SK-N-DZ (cell line): ENCODE measurements at regions not wholly inside any gene's neighbourhood (a gene's known extent, or its start where the extent isn't known, plus 50 kb on each side); places are given as distances from the start of the nearest gene placed in this dataset.
A peak's percentile ranks its signal among the peaks of the same experiment; 100 is the strongest.

Experiments used
- DNase-seq: peaks from one replicate; pipeline ENCODE4 v3.0.0-alpha.2; 2015; ENCODE audit warnings: low spot score

DNA sequence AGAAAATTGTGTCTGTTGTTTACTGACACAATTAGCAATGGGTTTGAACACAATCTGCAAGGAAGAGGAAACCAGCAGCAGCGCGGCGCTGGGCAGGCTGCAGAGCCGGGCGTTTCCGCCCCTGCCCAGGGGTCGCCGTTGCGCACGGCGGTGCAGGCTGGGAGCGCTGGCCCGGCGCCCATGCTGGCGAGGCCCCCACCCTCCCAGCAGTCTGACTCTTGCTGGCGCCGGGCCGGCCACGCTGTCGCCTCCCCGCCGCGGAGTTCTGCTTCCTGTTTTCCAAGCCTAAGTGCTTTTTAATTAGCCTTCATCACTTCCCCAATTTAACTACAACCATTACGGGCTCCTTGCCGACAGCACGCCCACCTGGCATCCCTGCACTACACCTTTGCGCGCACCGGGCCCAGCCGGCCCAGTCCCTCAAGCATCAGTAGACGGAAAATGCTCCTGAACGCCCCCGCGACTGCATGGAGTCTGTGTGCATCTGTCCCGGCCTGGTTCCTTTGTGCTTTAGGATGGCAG, 212.1 kb downstream of the GXYLT1 start:
- peak; percentile 83 for DNase-seq

DNA sequence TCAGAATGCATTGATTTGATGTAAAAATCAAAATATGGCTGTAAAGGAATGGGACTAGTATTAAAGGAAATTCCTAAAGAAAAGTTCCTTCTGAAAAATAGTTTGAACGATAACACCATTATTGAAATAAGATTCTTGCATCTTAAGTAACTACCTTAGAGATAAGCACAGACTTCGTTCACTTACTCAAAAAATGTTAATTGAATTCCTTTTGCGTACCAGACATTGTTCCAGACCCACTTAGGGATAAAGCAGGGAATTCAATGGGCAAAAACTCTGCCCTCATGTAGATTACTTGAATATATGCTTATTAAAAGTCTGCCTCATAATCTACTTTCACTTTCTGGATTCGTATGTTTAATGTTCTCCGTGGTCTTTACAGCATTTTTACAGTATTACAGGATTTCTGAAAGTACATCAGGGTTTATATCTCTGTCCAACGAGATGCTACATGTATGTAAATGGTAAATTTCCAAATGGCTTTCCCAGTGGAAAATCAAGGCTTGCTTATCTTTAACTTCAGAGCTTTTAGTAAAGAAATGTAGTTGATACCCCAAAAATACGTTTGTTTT, 213.7 kb downstream of the GXYLT1 start:
- no peak for DNase-seq

DNA sequence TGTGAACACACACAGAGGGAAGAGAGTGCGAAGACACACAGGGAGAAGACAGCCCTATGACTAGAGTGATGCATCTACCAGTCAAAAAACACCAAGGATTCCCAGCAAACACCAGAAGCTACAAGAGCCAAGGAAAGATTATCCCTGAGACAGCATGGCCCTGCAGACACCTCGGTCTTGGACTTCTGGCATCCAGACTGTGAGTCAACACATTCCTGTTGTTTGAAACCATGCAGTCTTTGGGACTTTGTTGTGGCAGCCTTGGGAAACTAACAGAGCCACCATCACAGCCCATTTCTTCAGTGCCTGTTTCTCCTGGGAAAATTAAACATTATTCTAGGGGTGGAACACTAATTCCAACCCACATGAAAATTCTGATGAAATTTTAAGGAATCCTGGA, 220.6 kb downstream of the GXYLT1 start:
- no peak for DNase-seq

DNA sequence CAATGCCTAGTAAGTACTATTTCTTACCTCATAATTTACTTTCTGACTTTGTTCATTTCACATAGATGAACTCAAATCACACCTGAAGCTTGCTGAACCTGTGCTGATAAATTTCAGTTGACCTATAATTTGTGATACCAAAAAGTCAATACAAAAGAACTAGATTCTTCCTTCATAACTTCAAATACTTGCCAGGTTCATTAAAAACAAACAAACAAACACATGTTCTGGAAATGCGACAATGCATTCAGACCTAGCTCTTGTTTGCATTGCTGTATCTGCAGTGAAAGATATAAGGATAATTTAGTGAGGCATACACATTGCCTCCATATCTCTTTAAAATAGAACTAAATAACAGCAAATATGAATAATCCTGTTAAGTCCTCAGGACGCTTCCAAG, 221.3 kb downstream of the GXYLT1 start:
- no peak for DNase-seq

DNA sequence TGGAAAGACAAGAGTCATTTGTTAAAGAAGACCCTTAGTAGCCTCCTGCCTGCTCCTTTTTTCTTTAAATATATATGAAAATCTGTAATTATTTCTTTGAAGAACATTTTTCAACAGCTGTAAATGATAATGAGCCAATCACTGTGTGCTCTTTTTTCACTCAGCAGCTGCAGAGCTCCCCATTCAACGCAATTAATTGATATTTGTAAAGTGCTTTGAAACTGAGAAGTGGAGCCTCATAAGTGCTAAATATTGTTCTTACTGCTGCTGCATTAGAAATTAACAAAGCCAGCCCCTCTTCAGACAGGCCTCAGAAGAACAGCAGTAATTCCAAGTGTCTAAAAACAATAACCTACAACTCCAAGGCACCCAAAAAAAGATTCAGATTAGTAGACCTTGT, 224.3 kb downstream of the GXYLT1 start:
- no peak for DNase-seq

DNA sequence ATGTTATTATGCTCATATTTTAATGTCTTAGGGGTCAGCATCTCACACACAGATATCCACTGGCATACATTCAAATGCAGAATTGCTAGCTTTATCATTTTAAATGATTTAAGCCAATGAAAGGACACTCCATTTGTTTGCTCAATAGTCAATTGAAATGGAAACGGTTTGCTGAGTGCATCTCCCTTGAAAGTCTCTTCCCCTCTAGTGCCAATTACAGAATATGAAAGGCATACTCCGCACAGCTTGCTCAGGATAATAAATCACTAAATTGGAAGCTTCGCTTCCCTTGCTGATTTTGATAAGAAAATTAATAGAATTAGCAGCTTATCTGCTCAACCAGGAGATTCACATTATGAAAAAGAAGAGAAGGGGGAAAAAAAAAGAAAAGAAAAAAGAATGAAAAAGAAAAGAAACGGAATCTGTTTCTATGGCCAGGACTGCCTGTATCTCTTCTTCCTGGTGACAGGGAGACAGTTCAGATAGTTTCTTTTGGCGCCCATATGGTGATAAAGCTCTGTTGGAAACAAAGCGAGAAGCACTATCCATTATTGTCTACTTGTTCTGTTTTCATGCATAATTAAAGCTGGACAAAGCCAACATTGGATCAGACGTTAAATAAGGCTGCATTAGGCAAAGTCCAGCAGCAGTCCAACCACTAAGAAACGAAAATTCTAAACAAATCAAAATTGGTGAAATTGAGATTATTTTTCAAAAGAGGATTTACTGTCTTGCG, 225.0 kb downstream of the GXYLT1 start:
- DNase-seq, result peak; percentile 65

DNA sequence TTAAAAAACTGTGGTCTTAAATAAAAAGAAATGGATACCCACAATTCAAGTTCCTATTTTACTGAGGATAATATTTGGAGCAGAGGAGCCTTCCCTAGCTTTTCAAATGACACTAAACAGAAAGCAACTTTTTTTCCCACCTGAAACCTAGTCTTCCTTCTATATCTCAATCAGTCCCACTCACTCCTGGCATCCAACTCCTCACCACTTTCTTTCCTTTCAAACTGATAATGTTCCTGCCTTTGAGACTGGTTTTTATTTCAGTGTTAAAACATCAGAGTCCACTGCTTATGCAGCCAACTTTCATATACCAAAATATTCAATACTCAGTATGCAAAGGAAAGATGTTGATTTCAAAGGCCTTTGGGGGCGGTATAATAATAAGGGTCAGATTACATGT, 225.6 kb downstream of the GXYLT1 start:
- DNase-seq, result no peak

DNA sequence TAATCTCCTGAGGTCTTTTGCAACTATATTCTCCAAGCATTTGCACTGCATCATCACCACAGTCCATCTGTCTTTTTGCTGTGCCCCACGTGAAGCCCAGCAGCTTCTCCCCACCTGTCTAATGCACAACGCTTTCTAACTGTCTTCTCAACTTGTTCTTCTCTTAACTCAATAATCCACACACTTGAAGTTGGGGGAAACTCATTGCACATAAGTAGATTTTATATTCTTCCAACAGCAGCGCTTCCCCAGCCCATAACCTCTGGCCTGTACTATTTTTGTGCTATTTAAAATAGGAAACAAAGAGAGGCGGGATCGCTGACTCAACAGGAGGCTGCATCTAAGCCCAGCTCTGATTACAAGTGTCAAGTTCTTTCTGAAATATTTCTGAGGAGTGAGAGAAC, 226.7 kb downstream of the GXYLT1 start:
- no peak for DNase-seq

DNA sequence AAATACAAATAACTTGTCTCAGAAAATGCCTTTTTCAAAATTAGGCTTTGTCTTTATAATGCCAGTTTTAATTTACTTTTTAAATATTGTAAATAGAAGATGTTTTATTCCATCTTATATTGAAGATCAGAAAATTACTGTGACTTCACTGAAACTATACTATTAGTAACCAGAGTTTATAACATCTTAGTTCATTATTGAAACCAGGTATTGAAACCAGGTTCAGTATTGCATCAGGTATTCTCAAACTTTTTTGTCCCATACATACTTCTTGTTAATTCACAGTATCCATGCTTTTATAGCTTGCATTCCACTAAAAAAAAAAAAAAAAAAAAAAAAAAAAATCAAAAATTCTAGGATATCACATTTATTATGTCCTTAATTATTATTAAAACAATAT, 227.5 kb downstream of the GXYLT1 start:
- no peak for DNase-seq

DNA sequence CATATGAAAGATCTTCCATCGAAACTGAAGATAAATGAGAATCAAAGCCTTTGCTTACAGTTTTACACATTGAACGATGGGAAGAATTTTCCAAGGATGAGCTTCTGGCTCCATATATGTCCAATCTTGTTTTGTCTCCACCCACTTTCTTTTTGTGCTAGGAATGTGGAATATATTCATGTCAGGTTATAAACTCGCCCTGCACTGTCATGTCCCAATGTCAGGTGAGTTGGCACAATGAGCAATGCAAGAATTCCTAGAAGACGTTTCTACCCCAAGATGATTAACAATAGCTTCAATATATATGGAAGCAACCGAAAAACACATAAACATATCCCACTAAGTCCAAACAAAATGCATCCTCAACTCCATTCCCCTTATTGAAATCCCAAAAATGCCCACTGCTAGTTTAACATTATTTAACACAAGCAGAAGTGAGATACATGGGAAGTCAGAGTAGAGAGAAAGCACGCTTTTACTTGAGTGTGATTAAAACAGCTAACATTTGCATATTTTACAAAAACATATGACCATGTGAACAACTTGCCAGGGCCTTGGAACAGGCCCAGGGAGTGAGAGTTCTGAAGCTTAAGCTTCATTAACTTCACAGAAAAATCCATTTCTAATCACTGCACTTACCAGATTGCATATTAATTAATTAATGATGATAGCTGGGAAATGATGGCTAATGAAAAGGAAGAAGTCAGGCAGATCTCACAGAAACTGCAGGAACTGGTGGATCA, 233.9 kb downstream of the GXYLT1 start:
- no peak for DNase-seq

DNA sequence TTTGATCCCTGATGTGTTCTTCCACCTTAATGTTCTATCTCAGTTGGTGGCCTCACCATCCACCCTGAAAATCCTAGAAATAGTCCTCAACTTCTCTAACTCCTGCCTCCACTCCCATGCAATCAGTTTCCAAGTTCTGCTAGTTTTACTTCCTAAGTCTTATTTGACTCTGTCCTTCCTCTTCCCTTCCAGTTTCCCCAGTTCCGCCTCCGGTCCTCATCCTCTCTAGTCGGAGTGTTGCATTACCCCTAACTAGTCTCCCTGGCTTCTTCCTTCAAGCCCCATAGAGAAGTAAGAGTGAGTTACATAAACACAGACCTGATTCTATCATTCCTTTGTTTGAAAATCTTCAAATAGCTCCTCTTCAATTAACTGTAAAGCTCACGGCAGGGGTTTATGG, 236.5 kb downstream of the GXYLT1 start:
- no peak for DNase-seq

DNA sequence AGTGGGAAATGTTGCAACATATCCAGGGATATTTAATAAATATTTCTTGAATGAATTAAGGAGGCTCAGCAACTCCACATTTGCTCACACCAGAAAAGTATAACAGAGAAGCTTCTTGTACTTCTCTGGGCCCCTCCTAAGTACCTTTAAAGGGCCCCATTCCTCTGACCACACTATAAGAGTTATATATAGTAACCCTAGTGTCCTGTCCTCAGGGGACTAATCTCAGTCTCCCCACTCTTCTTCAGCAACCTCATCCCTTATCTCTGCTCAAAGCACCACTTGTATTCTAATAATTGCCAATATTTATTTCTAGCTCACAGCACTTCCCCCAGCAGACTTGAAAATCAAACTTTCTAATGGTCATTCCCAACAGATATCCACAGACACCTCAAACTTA, 237.1 kb downstream of the GXYLT1 start:
- no peak for DNase-seq

DNA sequence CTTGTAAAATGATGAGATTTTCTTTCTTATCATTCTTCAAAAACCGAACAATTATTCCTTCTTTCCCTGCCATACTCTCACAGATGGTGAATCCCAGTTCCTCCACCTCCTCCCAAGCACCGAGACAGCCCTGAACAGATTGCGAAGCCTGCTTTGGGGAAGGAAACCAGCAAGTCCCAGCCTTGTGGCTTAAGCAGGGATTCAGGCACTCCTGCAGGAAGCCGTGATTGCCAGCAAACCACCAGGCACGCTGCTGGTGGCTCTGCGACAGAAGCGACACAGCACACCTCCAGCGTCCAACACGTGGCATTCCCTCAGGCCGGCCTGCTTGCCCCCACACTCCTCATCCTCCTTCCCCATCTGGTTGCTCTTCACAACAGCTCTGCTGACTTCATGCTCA, 237.7 kb downstream of the GXYLT1 start:
- DNase-seq, result peak; percentile 34

DNA sequence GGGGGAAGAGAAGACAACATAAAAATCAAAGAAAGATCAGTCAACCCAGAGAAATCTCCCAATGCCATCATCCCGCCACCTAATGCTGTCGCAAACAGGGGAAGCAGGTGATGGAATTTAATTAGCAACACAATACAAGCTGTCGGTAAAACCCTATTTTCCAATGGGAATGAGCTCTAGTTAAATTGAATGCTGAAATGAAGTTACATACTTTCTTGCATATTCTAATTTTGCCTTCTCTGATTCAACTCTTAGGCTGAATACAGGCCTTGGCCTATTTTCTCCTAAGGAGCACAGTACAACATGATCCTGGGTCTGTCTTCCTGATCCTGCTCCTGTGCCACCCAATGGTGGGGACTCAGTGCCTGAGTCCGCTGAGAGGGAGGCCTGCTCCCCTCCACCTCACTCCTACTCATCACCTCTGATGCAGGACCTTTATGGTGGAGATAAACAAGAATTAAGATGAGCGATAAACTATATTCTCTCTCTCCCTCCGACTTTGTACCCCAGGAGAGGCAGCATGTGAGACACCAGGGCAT, 238.8 kb downstream of the GXYLT1 start:
- no peak for DNase-seq

DNA sequence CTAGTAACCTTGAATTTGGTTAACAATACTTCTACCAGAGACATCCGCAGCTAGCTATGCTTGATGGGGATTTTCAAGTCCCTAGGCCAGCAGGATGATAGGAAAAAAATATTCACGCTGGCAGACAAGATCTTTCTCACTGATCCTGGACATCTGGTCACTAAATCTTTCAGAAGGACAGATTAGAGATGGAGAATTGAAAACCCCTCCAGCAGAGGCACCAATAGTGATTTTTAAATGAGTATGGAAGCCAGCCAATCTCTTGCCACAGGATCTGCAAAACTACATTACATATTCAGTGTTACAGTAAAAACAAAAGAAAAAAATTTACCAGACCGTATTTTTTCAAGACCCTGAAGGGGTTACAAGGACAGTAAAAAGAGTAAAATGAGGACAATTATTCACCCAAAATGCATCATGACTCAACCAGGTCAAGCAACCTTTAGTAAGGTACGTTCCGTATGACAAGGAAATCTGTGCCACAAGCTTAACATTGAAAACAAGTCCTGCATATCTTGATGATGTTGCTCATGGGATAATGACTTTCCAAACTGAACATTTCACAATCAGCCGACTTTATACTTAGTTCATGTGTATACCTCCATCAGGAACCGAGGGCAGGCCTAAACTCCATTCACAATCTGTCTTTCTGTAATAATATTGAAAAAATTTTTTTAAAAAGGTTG, 239.5 kb downstream of the GXYLT1 start:
- peak; percentile 34 for DNase-seq

DNA sequence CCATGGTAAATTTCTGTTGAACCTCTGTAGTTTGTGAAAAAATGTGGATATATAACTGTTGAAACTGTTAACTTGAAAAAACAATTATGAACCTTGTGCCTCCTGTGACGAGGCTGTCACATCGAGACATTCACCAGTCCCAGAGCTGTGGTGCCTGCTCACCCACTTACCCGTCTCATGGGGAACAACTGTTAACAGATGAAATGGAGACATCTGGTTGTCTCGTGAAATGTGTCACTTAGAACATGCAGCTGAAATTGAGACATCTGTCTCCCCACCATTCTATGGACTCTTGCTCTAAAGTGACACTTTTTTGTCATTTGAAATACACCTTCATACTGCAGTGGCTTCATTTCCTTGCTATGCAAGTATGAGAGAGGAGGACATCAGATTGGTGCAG, 240.6 kb downstream of the GXYLT1 start:
- peak; percentile 79 for DNase-seq

DNA sequence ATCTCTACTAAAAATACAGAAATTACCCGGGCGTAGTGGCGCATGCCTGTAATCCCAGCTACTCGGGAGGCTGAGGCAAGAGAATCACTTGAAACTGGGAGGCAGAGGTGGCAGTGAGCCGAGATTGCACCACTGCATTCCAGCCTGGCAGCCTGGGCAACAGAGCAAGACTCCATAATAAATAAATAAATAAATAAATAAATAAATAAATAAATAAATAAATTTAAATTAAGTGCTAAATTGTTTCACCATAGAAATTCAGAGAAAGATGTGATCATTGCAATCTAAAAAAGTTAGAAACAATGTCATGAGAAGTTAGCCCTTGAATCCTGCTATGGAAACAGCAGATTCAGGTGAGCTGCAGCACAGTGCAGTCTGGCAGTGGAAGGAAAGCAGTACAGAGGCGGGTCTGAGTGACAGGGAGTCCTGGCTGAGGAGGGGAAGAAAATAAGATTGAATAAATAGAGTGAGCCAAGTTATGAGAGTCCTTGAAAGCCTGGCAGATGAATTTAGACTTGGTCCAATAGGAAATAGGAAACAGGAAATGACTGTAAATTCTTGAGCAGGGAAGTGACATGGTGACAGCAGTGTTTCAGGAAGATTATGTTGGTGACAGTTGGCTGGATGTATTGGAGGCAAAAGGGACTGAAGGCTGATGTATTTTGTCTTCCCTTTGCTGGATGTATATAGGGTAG, 241.5 kb downstream of the GXYLT1 start:
- no peak for DNase-seq

DNA sequence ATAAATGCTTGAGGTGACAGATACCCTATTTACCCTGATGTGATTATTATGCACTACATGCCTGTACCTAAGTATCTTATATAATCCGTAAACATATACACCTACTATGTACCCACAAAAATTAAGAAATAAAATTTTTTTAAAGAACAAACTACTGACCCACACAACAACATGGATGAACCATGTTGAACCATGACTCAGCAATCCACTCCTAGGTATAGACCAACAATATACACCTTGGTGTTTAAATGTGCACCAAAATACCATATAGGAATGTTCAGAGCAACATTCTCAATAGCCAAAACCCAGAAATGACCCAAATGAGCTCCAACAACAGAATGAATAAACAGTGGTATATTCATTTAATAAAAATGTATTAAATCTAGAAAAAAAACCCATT, 245.1 kb downstream of the GXYLT1 start:
- no peak for DNase-seq

DNA sequence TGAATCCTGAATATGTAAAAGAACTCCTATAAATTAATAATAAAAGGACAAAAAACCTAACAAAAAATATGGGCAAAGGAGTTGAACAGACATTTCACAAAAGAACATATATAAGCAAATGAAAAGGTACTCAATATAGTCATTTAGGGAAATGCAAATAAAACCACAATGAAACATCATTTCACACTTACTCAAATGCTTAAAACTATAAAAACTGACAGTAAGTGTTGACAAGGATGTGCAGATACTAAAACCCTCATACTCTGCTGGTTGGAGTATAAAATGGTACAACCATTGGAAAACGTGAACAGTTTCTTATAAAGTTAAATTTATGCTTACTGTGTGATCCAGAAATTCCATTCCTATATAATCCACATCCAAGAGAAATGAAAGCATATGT, 247.1 kb downstream of the GXYLT1 start:
- no peak for DNase-seq

DNA sequence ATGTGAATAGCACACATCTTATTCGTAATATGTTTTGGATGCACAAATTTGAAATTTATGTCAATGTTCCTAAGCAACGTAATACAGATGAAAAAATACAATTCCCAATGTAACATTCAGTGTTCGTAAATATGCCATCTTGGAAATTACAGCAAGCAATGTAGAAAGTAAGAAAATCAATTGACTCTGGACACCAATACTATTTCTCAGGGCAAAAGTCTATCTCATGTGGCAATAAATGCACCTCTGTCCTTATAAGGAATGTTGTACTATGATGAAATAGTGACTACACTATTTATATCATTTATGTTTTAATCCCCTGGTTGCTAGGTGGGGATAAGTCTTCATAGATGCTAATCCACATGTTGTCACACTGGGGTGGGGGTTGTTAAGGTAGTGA, 251.2 kb downstream of the GXYLT1 start:
- no peak for DNase-seq

DNA sequence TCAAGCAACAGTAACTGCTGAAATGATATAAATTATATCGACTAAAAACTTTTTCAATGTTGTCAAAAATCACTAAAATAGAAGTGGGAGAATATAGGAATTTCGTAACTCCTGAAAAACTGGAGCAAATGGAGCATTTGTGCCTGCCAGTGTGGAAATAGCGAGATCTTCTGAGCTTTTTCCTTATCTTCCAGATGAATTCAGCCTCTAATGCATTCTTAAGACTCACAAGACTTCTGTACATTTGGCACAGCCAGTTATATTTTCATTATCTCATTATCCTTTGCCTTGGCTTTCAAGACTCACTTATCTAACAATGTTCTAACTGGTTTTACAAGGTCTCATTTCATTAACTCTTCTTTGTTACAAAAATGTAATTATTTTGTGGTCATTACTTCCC, 252.4 kb downstream of the GXYLT1 start:
- peak; percentile 28 for DNase-seq
